Spinal cord (tissue), 9 donors: ENCODE measurements at regions not wholly inside any gene's neighbourhood (a gene's known extent, or its start where the extent isn't known, plus 50 kb on each side); places are given as distances from the start of the nearest gene placed in this dataset.
A peak's percentile ranks its signal among the peaks of the same experiment; 100 is the strongest.

Experiments
- DNase-seq, 6 donors: peaks; one replicate each; pipeline versions ENCODE4 v3.0.0 to v3.0.0-alpha.2; 2013 to 2015; ENCODE audit warnings: low spot score in 6 of 6, low read depth in 4 of 6
- H3K27ac ChIP-seq: one replicate; pipeline ENCODE4 v1.5.1; 2013; ENCODE audit warnings: low read depth, low read length, control low read depth
- H3K27me3 ChIP-seq: one replicate; pipeline ENCODE4 v1.6.1; 2013; ENCODE audit warnings: low read length; ENCODE audit not compliant: control insufficient read depth, insufficient read depth
- H3K36me3 ChIP-seq: one replicate; pipeline ENCODE4 v1.6.1; 2013; ENCODE audit warnings: low read length; ENCODE audit not compliant: control insufficient read depth, insufficient read depth
- H3K4me1 ChIP-seq: one replicate; pipeline ENCODE4 v1.6.1; 2013; ENCODE audit warnings: low read length; ENCODE audit not compliant: control insufficient read depth, insufficient read depth
- H3K4me3 ChIP-seq: one replicate; pipeline ENCODE4 v1.5.1; 2013; ENCODE audit warnings: low read depth, low read length, control low read depth
- H3K9me3 ChIP-seq: one replicate; pipeline ENCODE4 v1.6.1; 2013; ENCODE audit warnings: low read length; ENCODE audit not compliant: control insufficient read depth, insufficient read depth
- WGBS: methylation state at CpG from one replicate; pipeline ENCODE4 v1.1.5; 2013; ENCODE audit warnings: missing lambda C conversion rate; ENCODE audit not compliant: insufficient coverage; 5-methylcytosine and 5-hydroxymethylcytosine counted together
- donor health status: healthy.

- no peaks in the 10 kb centered on the region for H3K36me3 ChIP-seq
- no peaks in the 10 kb centered on the region for H3K9me3 ChIP-seq
- peaks cover 11% of the 10 kb centered on the region for H3K4me1 ChIP-seq
- no peak for DNase-seq
- H3K4me3 ChIP-seq = no peak overlapping the region
- no peak overlapping the region for H3K27ac ChIP-seq
- no peaks in the 10 kb centered on the region for H3K27me3 ChIP-seq
- 85% methylated on average over 6 of the region's 8 CpGs for whole genome bisulfite sequencing
These were observed 197.4 kb downstream of the ERCC6L2 start for GRCh38 chr9:96072930-96073329.

- H3K27ac ChIP-seq = no peak overlapping the region
- H3K9me3 ChIP-seq = no peaks in the 10 kb centered on the region
- no peaks in the 10 kb centered on the region for H3K27me3 ChIP-seq
- DNase-seq = no peak
- H3K36me3 ChIP-seq = no peaks in the 10 kb centered on the region
- 98% methylated on average over 4 of the region's 4 CpGs for WGBS
- no peak overlapping the region for H3K4me3 ChIP-seq
- peaks cover 18% of the 10 kb centered on the region for H3K4me1 ChIP-seq
These were observed 196.3 kb downstream of the ERCC6L2 start for GRCh38 chr9:96071815-96072124.

- Histone ChIP-seq H3K4me3 (no peak overlapping the region), H3K27ac (no peak overlapping the region), H3K36me3 (no peaks in the 10 kb centered on the region), H3K4me1 (peaks cover 20% of the 10 kb centered on the region), H3K27me3 (no peaks in the 10 kb centered on the region), H3K9me3 (no peaks in the 10 kb centered on the region)
- WGBS = no CpG with 5 or more reads among the region's 5 CpGs
- peak in 2 of 6 donors; percentile 49 to 57 for DNase-seq
These were observed 195.8 kb downstream of the ERCC6L2 start for GRCh38 chr9:96071076-96071814.

GRCh38 chr9:96069629-96070220 lies 194.2 kb downstream of the ERCC6L2 start:
- H3K36me3 ChIP-seq = no peaks in the 10 kb centered on the region
- 94% methylated on average over 7 of the region's 8 CpGs for WGBS
- H3K4me3 ChIP-seq = no peak overlapping the region
- no peak for DNase-seq
- H3K9me3 ChIP-seq = no peaks in the 10 kb centered on the region
- H3K27me3 ChIP-seq = no peaks in the 10 kb centered on the region
- peaks cover 26% of the 10 kb centered on the region for H3K4me1 ChIP-seq
- H3K27ac ChIP-seq = no peak overlapping the region

GRCh38 chr9:96068511-96068910 lies 193.0 kb downstream of the ERCC6L2 start:
- no peaks in the 10 kb centered on the region for H3K36me3 ChIP-seq
- H3K4me1 ChIP-seq = peaks cover 22% of the 10 kb centered on the region
- H3K9me3 ChIP-seq = no peaks in the 10 kb centered on the region
- no peak overlapping the region for H3K4me3 ChIP-seq
- H3K27me3 ChIP-seq = no peaks in the 10 kb centered on the region
- H3K27ac ChIP-seq = no peak overlapping the region
- 77% methylated on average over 9 of the region's 11 CpGs for WGBS
- DNase-seq = no peak

GRCh38 chr9:96067600-96067999 lies 192.1 kb downstream of the ERCC6L2 start:
- H3K4me3 ChIP-seq = no peak overlapping the region

GRCh38 chr9:96067004-96067403 lies 191.5 kb downstream of the ERCC6L2 start:
- Histone ChIP-seq H3K9me3 (no peaks in the 10 kb centered on the region), H3K4me3 (no peak overlapping the region), H3K4me1 (peaks cover 22% of the 10 kb centered on the region), H3K27ac (no peak overlapping the region), H3K36me3 (no peaks in the 10 kb centered on the region), H3K27me3 (no peaks in the 10 kb centered on the region)
- DNase-seq = peak in 1 of 6 donors; percentile 39
- 84% methylated on average over 7 of the region's 7 CpGs for WGBS

More at GRCh38 chr9:96067600-96067999, 192.1 kb downstream of the ERCC6L2 start:
- no peaks in the 10 kb centered on the region for H3K9me3 ChIP-seq
- H3K36me3 ChIP-seq = no peaks in the 10 kb centered on the region
- H3K27ac ChIP-seq = no peak overlapping the region
- no peak for DNase-seq
- H3K27me3 ChIP-seq = no peaks in the 10 kb centered on the region
- H3K4me1 ChIP-seq = peaks cover 22% of the 10 kb centered on the region
- no CpG with 5 or more reads among the region's 5 CpGs for WGBS

GRCh38 chr9:96065482-96066251 lies 190.2 kb downstream of the ERCC6L2 start:
- no peaks in the 10 kb centered on the region for H3K9me3 ChIP-seq
- H3K4me3 ChIP-seq = no peak overlapping the region
- no peak overlapping the region for H3K27ac ChIP-seq
- no peaks in the 10 kb centered on the region for H3K27me3 ChIP-seq
- no peak for DNase-seq
- H3K4me1 ChIP-seq = peaks cover 22% of the 10 kb centered on the region
- WGBS = 73% methylated on average over 6 of the region's 8 CpGs
- H3K36me3 ChIP-seq = no peaks in the 10 kb centered on the region

GRCh38 chr9:96064826-96065481 lies 189.5 kb downstream of the ERCC6L2 start:
- H3K4me3 ChIP-seq = no peak overlapping the region
- DNase-seq = no peak
- WGBS = 97% methylated on average over 4 of the region's 7 CpGs
- H3K27ac ChIP-seq = no peak overlapping the region
- no peaks in the 10 kb centered on the region for H3K9me3 ChIP-seq
- H3K27me3 ChIP-seq = no peaks in the 10 kb centered on the region
- H3K4me1 ChIP-seq = peaks cover 22% of the 10 kb centered on the region
- H3K36me3 ChIP-seq = no peaks in the 10 kb centered on the region
